ENCODE measurements at regions not wholly inside any gene's neighbourhood (a gene's known extent, or its start where the extent isn't known, plus 50 kb on each side); places are given as distances from the start of the nearest gene placed in this dataset.

GRCh38 chr7:46486256-46487206 is 565.5 kb upstream of the IGFBP3 start:
- ATAC-seq (ENCODE audit: poor library complexity), result no peak
- intact Hi-C loops (cut with DNase I, micrococcal nuclease), result no loop called here
- CTCF ChIA-PET, result no interaction called here

GRCh38 chr7:46485481-46486065 is 564.5 kb upstream of the IGFBP3 start:
- no peak for TF ChIP-seq CTCF (IDR thresholded peaks at IDR 0.05)

More at GRCh38 chr7:46486256-46487206, 565.5 kb upstream of the IGFBP3 start:
- Histone ChIP-seq H3K4me1 (ENCODE audit: insufficient read depth, low read length) (no peaks in the 10 kb centered on the region), H3K4me3 (ENCODE audit: low read length) (no peak overlapping the region), H3K27me3 (ENCODE audit: control insufficient read depth in 1 of 2, insufficient read depth in 2 of 2, low read length in 2 of 2) (no peaks in the 10 kb centered on the region), H3K9me3 (ENCODE audit: control insufficient read depth in 1 of 2, insufficient read depth in 1 of 2, low read length in 2 of 2) (peaks cover 0 to 3% of the 10 kb centered on the region in 2 experiments), H3K27ac (ENCODE audit: low read depth in 1 of 2, low read length in 2 of 2) (no peak overlapping the region), H3K36me3 (ENCODE audit: insufficient read depth, low read length) (no peaks in the 10 kb centered on the region)
- H3K36me3 Mint-ChIP-seq (ENCODE audit: low read depth), result no peaks in the 10 kb centered on the region
- peaks cover 8% of the 10 kb centered on the region for H3K9me3 Mint-ChIP-seq
- POLR2A ChIA-PET, result no interaction called here
- no peak overlapping the region for H3K4me3 Mint-ChIP-seq
- DNase-seq, result no peak
- H3K4me1 Mint-ChIP-seq (ENCODE audit: low read depth), result no peaks in the 10 kb centered on the region
- H3K27me3 Mint-ChIP-seq, result no peaks in the 10 kb centered on the region
- no peak for TF ChIP-seq CTCF (IDR thresholded peaks at IDR 0.05)
- no peak overlapping the region for H3K27ac Mint-ChIP-seq

GRCh38 chr7:46484906-46485305 is 563.8 kb upstream of the IGFBP3 start:
- Histone ChIP-seq H3K27me3 (ENCODE audit: control insufficient read depth in 1 of 2, insufficient read depth in 2 of 2, low read length in 2 of 2) (no peaks in the 10 kb centered on the region), H3K4me1 (ENCODE audit: insufficient read depth, low read length) (no peaks in the 10 kb centered on the region), H3K9me3 (ENCODE audit: control insufficient read depth in 1 of 2, insufficient read depth in 1 of 2, low read length in 2 of 2) (peaks cover 0 to 15% of the 10 kb centered on the region in 2 experiments), H3K4me3 (ENCODE audit: low read length) (no peak overlapping the region), H3K36me3 (ENCODE audit: insufficient read depth, low read length) (no peaks in the 10 kb centered on the region), H3K27ac (ENCODE audit: low read depth in 1 of 2, low read length in 2 of 2) (no peak overlapping the region)
- Mint-ChIP-seq H3K27ac (no peak overlapping the region), H3K27me3 (no peaks in the 10 kb centered on the region), H3K9me3 (peaks cover 8% of the 10 kb centered on the region), H3K4me1 (ENCODE audit: low read depth) (no peaks in the 10 kb centered on the region), H3K4me3 (no peak overlapping the region), H3K36me3 (ENCODE audit: low read depth) (no peaks in the 10 kb centered on the region)
- intact Hi-C loops (cut with DNase I, micrococcal nuclease), result no loop called here
- CTCF ChIA-PET, result no interaction called here
- DNase-seq (no peak), ATAC-seq (ENCODE audit: poor library complexity) (no peak)
- POLR2A ChIA-PET, result no interaction called here
- TF ChIP-seq CTCF (IDR thresholded peaks at IDR 0.05), result no peak

More at GRCh38 chr7:46485481-46486065, 564.5 kb upstream of the IGFBP3 start:
- POLR2A ChIA-PET, result no interaction called here
- Histone ChIP-seq H3K4me1 (ENCODE audit: insufficient read depth, low read length) (no peaks in the 10 kb centered on the region), H3K27ac (ENCODE audit: low read depth in 1 of 2, low read length in 2 of 2) (no peak overlapping the region), H3K4me3 (ENCODE audit: low read length) (no peak overlapping the region), H3K9me3 (ENCODE audit: control insufficient read depth in 1 of 2, insufficient read depth in 1 of 2, low read length in 2 of 2) (peaks cover 0 to 10% of the 10 kb centered on the region in 2 experiments), H3K36me3 (ENCODE audit: insufficient read depth, low read length) (no peaks in the 10 kb centered on the region), H3K27me3 (ENCODE audit: control insufficient read depth in 1 of 2, insufficient read depth in 2 of 2, low read length in 2 of 2) (no peaks in the 10 kb centered on the region)
- peaks cover 8% of the 10 kb centered on the region for H3K9me3 Mint-ChIP-seq
- DNase-seq (no peak), ATAC-seq (ENCODE audit: poor library complexity) (no peak)
- H3K4me1 Mint-ChIP-seq (ENCODE audit: low read depth), result no peaks in the 10 kb centered on the region
- intact Hi-C loops (cut with DNase I, micrococcal nuclease), result no loop called here
- H3K36me3 Mint-ChIP-seq (ENCODE audit: low read depth), result no peaks in the 10 kb centered on the region
- no peaks in the 10 kb centered on the region for H3K27me3 Mint-ChIP-seq
- H3K27ac Mint-ChIP-seq, result no peak overlapping the region
- CTCF ChIA-PET, result no interaction called here
- H3K4me3 Mint-ChIP-seq, result no peak overlapping the region

Data from CD4-positive, alpha-beta T cell (primary cell).